CD4-positive, alpha-beta memory T cell (primary cell): ENCODE measurements at regions not wholly inside any gene's neighbourhood (a gene's known extent, or its start where the extent isn't known, plus 50 kb on each side); places are given as distances from the start of the nearest gene placed in this dataset.

Experiments
- CTCF ChIA-PET: fragments of 350-600 bp; sonication (Branson Sonifier 250); formaldehyde crosslinking; loops from one replicate; lab custom pipeline; 2021; ENCODE audit warnings: inconsistent platforms; ENCODE audit not compliant: partially characterized antibody; lab: Charles Lee
- POLR2A ChIA-PET: fragments of 350-600 bp; sonication (Branson Sonifier 250); formaldehyde crosslinking; loops from one replicate; lab custom pipeline; 2021; ENCODE audit not compliant: partially characterized antibody; lab: Charles Lee
- DNase-seq, 5 donors: peaks; one replicate each; pipeline versions ENCODE4 v3.0.0 to v3.0.0-alpha.2; 2020 to 2022; ENCODE audit warnings: mixed read lengths in 1 of 5
- H3K27ac ChIP-seq: one replicate; pipeline ENCODE4 v1.7.0; 2013; ENCODE audit warnings: low read depth, low read length
- H3K27me3 ChIP-seq: 2 replicates; pipeline ENCODE4 v1.7.0; 2013; ENCODE audit warnings: mild to moderate bottlenecking, low read length, moderate library complexity; ENCODE audit not compliant: insufficient read depth
- H3K36me3 ChIP-seq: 2 replicates; pipeline ENCODE4 v1.7.0; 2013; ENCODE audit warnings: mild to moderate bottlenecking, low read length, moderate library complexity; ENCODE audit not compliant: insufficient read depth
- H3K4me1 ChIP-seq: 2 replicates; pipeline ENCODE4 v1.7.0; 2013; ENCODE audit warnings: mild to moderate bottlenecking, low read length, moderate library complexity; ENCODE audit not compliant: insufficient read depth
- H3K4me3 ChIP-seq, 2 donors: one replicate each; pipeline ENCODE4 v1.7.0; 2013; ENCODE audit warnings: low read length in 2 of 2, mild to moderate bottlenecking in 1 of 2
- H3K9me3 ChIP-seq, 2 donors: one replicate each; pipeline ENCODE4 v1.7.0; 2013; ENCODE audit warnings: low read length in 2 of 2, control low read depth in 1 of 2; ENCODE audit not compliant: control insufficient read depth in 1 of 2
- H3K27ac Mint-ChIP-seq, 7 donors: one replicate each; pipeline ENCODE4 v1.8.0; 2020 to 2021; ENCODE audit warnings: mixed read lengths in 7 of 7, mild to moderate bottlenecking in 6 of 7, inconsistent platforms in 3 of 7, moderate library complexity in 3 of 7
- H3K27me3 Mint-ChIP-seq, 2 donors: one replicate each; pipeline ENCODE4 v1.8.0; 2020 to 2021; ENCODE audit warnings: mixed read lengths in 2 of 2
- H3K36me3 Mint-ChIP-seq, 2 donors: one replicate each; pipeline ENCODE4 v1.8.0; 2020 to 2021; ENCODE audit warnings: mixed read lengths in 2 of 2, inconsistent platforms in 1 of 2, mild to moderate bottlenecking in 1 of 2
- H3K4me1 Mint-ChIP-seq, 4 donors: one replicate each; pipeline ENCODE4 v1.8.0; 2020 to 2021; ENCODE audit warnings: mixed read lengths in 4 of 4, mild to moderate bottlenecking in 1 of 4
- H3K4me3 Mint-ChIP-seq, 8 donors: one replicate each; pipeline ENCODE4 v1.8.0; 2020 to 2021; ENCODE audit warnings: mixed read lengths in 8 of 8, mild to moderate bottlenecking in 7 of 8, moderate library complexity in 6 of 8, inconsistent platforms in 3 of 8
- H3K9me3 Mint-ChIP-seq, 8 donors: one replicate each; pipeline ENCODE4 v1.8.0; 2020 to 2021; ENCODE audit warnings: mixed read lengths in 8 of 8, mild to moderate bottlenecking in 5 of 8, inconsistent platforms in 3 of 8, moderate library complexity in 1 of 8
- intact Hi-C: fragments of 100-400 bp; cut with micrococcal nuclease; formaldehyde crosslinking; loops from one replicate; pipeline ENCODE4 v1.15.1; 2023

DNA sequence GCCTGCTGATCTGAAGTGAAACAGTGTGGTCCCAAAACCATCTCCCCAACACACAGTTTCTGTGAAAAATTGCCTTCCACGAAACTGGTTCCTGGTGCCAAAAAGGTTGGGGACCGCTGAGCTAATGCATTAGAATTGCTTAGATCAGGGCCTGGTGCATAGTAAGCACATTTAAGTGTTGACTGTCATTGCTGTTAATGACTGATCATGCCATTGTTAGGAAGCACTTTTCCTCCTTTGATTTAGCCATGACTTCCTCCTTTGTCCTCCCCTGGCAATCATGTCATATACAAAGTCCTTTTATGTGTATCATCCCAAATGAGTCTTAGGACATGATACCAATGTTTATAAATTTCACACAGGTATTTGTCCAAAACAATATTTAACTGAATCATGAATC is 81.5 kb upstream of the ATP11B start:
- H3K27me3 Mint-ChIP-seq: peaks cover 0 to 1% of the 10 kb centered on the region in 2 donors
- POLR2A ChIA-PET: no interaction called here
- Histone ChIP-seq H3K4me3 (no peak overlapping the region), H3K27me3 (no peaks in the 10 kb centered on the region), H3K4me1 (no peaks in the 10 kb centered on the region), H3K27ac (no peak overlapping the region), H3K36me3 (no peaks in the 10 kb centered on the region), H3K9me3 (no peaks in the 10 kb centered on the region)
- no peak overlapping the region for H3K27ac Mint-ChIP-seq
- no peak for DNase-seq
- H3K36me3 Mint-ChIP-seq: no peaks in the 10 kb centered on the region
- peaks cover 0 to 2% (median under 1%) of the 10 kb centered on the region in 4 donors for H3K4me1 Mint-ChIP-seq
- intact Hi-C loops: loop anchor here (5.0 kb wide), 2 partner anchors 80 to 200 kb away; partner anchors contain the start of gene ATP11B
- CTCF ChIA-PET: interaction anchor here (0.9 to 4.7 kb wide), 11 partner anchors 10 to 385 kb away, joined by 3 to 21 read pairs (median 4); no protein-coding TSS in a partner anchor
- H3K9me3 Mint-ChIP-seq: no peaks in the 10 kb centered on the region
- H3K4me3 Mint-ChIP-seq: no peak overlapping the region

DNA sequence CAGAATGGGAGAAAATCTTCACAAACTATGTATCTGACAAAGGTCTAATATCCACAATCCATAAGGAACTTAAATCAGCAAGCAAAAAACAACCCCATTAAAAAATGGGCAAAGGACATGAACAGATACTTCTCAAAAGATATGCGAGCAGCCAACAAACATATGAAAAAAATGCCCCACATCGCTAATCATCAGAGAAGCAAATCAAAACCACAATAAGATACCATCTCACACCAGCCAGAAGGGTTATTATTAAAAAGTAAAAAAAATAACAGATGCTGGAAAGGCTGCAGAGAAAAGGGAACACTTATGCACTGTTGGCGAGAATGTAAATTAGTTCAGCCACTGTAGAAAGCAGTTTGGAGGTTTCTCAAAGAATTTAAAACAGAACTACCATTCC is 80.2 kb upstream of the ATP11B start:
- H3K4me3 Mint-ChIP-seq: no peak overlapping the region
- H3K27me3 ChIP-seq: no peaks in the 10 kb centered on the region
- H3K9me3 ChIP-seq: no peaks in the 10 kb centered on the region
- no peak overlapping the region for H3K4me3 ChIP-seq
- no peak overlapping the region for H3K27ac ChIP-seq
- no peaks in the 10 kb centered on the region for H3K9me3 Mint-ChIP-seq
- intact Hi-C loops: loop anchor here (5.0 kb wide), 2 partner anchors 79 to 199 kb away; partner anchors contain the start of gene ATP11B
- ChIA-PET POLR2A (no interaction called here), CTCF (interaction anchor here (0.8 to 5.5 kb wide), 9 partner anchors 8 to 204 kb away, joined by 3 to 50 read pairs (median 4); no protein-coding TSS in a partner anchor)
- no peak overlapping the region for H3K27ac Mint-ChIP-seq
- H3K4me1 ChIP-seq: no peaks in the 10 kb centered on the region
- H3K36me3 ChIP-seq: no peaks in the 10 kb centered on the region
- no peaks in the 10 kb centered on the region for H3K27me3 Mint-ChIP-seq
- H3K36me3 Mint-ChIP-seq: no peaks in the 10 kb centered on the region
- H3K4me1 Mint-ChIP-seq: peaks cover 0 to 2% (median under 1%) of the 10 kb centered on the region in 4 donors
- DNase-seq: no peak

DNA sequence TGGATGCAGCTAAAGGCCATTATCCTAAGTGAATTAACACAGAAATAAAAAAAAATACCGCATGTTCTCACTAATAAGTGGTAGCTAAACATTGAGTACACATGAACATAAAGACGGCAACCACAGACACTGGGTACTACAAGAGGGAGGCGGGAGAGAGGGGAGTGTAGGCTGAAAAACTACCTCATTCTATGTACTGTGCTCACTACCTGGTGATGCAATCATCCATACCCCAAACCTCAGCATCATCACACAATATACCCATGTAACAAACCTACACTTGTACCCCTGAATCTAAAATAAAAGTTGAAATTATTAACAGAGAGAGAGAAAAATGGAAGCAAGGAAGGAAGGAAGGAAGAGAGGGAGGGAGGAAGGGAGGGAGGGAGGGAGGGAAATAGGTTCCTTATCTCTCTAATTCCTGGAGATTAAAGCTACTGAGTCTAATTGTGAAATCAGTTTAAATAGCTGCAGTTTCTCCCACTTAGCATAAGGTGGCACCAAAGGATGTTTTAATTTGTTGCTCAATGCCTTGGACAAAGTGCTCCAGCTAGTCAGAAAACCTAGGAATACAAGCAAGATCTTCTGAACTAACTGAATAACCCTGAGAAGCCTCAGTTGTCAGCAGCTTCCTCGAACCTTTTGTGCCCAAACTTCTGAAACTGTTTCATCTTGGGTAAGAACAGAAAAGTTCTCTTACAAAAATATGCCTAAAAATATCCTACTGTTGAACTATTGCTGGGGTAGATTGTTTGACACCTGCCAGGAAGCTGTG is 79.4 kb upstream of the ATP11B start:
- Mint-ChIP-seq H3K4me3 (no peak overlapping the region), H3K27me3 (no peaks in the 10 kb centered on the region), H3K4me1 (peaks cover 0 to 2% (median under 1%) of the 10 kb centered on the region in 4 donors), H3K27ac (no peak overlapping the region), H3K36me3 (no peaks in the 10 kb centered on the region), H3K9me3 (no peaks in the 10 kb centered on the region)
- H3K9me3 ChIP-seq: no peaks in the 10 kb centered on the region
- ChIA-PET CTCF (interaction anchor here (0.9 to 5.5 kb wide), 20 partner anchors 10 to 672 kb away, joined by 3 to 50 read pairs (median 4); no protein-coding TSS in a partner anchor), POLR2A (interaction anchor here (1.0 to 1.2 kb wide), 2 partner anchors 80 to 124 kb away, joined by 4 to 5 read pairs; no protein-coding TSS in a partner anchor)
- intact Hi-C loops: loop anchor here (1.0 to 5.0 kb wide), 4 partner anchors 78 to 668 kb away; partner anchors contain the start of gene ATP11B
- DNase-seq: peak in 4 of 5 donors; percentile 25 to 41 (median 28)
- no peaks in the 10 kb centered on the region for H3K4me1 ChIP-seq
- H3K27me3 ChIP-seq: no peaks in the 10 kb centered on the region
- H3K4me3 ChIP-seq: no peak overlapping the region
- no peaks in the 10 kb centered on the region for H3K36me3 ChIP-seq
- H3K27ac ChIP-seq: no peak overlapping the region

DNA sequence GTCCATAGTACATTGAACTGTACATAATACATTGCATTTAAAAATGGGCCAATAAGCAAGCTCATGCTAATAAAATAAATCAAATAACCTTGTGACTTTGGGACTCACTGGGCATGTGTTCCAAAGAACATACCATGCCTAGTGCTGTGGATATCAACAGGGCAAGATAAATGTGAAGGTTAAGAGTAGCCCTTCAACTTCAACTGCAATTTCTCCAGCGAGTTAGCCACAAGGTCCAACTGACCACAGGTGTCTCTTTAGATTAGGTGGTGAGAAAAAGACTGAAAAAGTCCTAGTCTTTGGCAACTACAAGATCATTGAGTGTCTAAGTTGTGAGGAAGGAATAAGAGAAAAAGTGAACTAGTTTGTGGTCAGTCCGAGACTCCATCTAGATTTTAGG is 78.3 kb upstream of the ATP11B start:
- DNase-seq: no peak
- ChIA-PET CTCF (interaction anchor here (1.2 to 5.5 kb wide), 10 partner anchors 11 to 671 kb away, joined by 3 to 50 read pairs (median 6); no protein-coding TSS in a partner anchor), POLR2A (no interaction called here)
- Histone ChIP-seq H3K27ac (no peak overlapping the region), H3K27me3 (no peaks in the 10 kb centered on the region), H3K4me1 (no peaks in the 10 kb centered on the region), H3K4me3 (no peak overlapping the region), H3K36me3 (no peaks in the 10 kb centered on the region), H3K9me3 (no peaks in the 10 kb centered on the region)
- Mint-ChIP-seq H3K4me3 (no peak overlapping the region), H3K36me3 (no peaks in the 10 kb centered on the region), H3K27me3 (no peaks in the 10 kb centered on the region), H3K9me3 (no peaks in the 10 kb centered on the region), H3K4me1 (peaks cover 0 to 2% (median under 1%) of the 10 kb centered on the region in 4 donors), H3K27ac (no peak overlapping the region)
- intact Hi-C loops: no loop called here

DNA sequence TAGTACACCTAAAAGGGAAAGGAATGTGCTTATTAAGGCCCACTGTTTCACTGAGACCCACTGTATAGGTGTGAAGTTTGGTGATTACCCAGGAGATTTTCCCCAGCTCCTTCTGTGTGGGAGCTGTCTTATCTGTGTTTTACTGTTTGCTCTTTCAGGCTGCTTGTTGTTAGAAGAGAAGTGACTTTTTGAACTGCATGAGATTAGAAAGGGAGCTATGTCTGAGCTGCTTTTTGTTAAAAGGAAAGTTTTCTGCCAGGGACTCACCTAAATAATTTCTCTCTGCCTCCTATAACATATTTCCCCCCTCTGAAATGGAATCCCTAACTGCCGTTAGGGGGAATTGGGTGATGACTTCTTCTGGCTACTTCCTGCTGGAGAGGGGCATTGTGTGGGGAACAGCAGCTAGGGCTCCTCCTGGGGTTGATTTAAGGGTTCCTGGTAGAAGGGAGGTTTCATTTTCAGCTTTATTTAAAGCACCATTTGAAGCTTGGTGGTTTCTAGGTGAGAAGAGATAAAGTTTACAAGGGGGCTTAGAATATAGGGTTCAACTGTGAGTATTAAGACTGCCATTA is 77.1 kb upstream of the ATP11B start:
- no peaks in the 10 kb centered on the region for H3K36me3 ChIP-seq
- Mint-ChIP-seq H3K36me3 (no peaks in the 10 kb centered on the region), H3K4me3 (peak overlapping the region in 1 of 8 donors; percentile 1), H3K4me1 (peaks cover 0 to 2% (median 0%) of the 10 kb centered on the region in 4 donors), H3K9me3 (no peaks in the 10 kb centered on the region), H3K27me3 (no peaks in the 10 kb centered on the region), H3K27ac (peak overlapping the region in 2 of 7 donors; percentile 2 to 14)
- no peaks in the 10 kb centered on the region for H3K27me3 ChIP-seq
- intact Hi-C loops: no loop called here
- H3K4me1 ChIP-seq: no peaks in the 10 kb centered on the region
- no peak overlapping the region for H3K27ac ChIP-seq
- no peak overlapping the region for H3K4me3 ChIP-seq
- CTCF ChIA-PET: interaction anchor here (0.9 to 5.5 kb wide), 6 partner anchors 8 to 123 kb away, joined by 3 to 50 read pairs (median 4); no protein-coding TSS in a partner anchor
- no peaks in the 10 kb centered on the region for H3K9me3 ChIP-seq
- no peak for DNase-seq
- POLR2A ChIA-PET: no interaction called here

DNA sequence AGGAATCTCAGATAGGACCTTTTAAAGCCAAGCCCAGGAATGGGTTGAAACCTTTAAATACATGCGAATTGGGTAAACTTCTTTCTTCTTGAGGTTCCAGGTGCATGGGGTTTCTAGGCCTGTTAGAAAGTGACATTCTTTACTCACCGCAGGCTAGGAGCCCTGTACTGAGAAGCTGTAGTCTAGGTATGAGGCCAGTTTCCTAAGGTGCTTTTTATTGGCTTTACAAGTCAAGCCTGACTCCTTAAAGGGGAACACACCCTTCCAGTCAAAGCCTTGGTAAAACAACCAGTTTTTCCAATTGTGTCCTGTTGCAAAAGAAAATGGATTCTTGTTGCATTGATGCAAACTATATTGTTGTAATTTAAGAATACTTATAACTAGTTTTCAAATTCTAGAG is 76.1 kb upstream of the ATP11B start:
- H3K4me3 Mint-ChIP-seq: no peak overlapping the region
- CTCF ChIA-PET: interaction anchor here (1.1 to 5.5 kb wide), 5 partner anchors 9 to 120 kb away, joined by 3 to 50 read pairs (median 4); no protein-coding TSS in a partner anchor
- intact Hi-C loops: no loop called here
- POLR2A ChIA-PET: no interaction called here
- Histone ChIP-seq H3K9me3 (no peaks in the 10 kb centered on the region), H3K4me3 (no peak overlapping the region), H3K27ac (no peak overlapping the region), H3K36me3 (no peaks in the 10 kb centered on the region), H3K27me3 (no peaks in the 10 kb centered on the region), H3K4me1 (no peaks in the 10 kb centered on the region)
- no peaks in the 10 kb centered on the region for H3K9me3 Mint-ChIP-seq
- no peak for DNase-seq
- peaks cover 0 to 2% (median 0%) of the 10 kb centered on the region in 4 donors for H3K4me1 Mint-ChIP-seq
- no peaks in the 10 kb centered on the region for H3K27me3 Mint-ChIP-seq
- no peaks in the 10 kb centered on the region for H3K36me3 Mint-ChIP-seq
- no peak overlapping the region for H3K27ac Mint-ChIP-seq

DNA sequence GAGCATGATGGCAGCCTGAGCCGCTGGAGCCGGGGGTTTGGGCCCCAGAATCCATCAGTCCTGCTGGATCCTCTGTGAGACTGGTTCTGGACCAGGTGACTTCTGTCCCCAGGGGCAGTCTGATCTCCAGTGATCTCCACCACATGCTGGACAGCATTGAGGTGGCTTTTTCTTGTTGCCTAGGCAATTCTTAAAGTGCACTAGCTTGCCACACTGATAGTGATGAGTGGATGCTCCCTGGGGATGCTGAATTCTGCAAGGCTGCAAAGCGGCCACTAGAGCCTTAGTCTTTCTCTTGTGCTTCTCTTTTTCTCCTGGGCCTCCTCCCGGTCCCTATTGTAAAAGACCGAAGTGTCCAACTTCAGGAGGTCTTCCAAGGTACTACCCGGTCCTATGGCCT is 70.4 kb upstream of the ATP11B start:
- H3K27ac Mint-ChIP-seq: no peak overlapping the region
- no peak for DNase-seq
- ChIA-PET POLR2A (no interaction called here), CTCF (interaction anchor here (2.4 to 4.1 kb wide), 2 partner anchors 10 to 13 kb away, joined by 8 to 21 read pairs; no protein-coding TSS in a partner anchor)
- peaks cover 4 to 7% of the 10 kb centered on the region in 2 donors for H3K27me3 Mint-ChIP-seq
- Histone ChIP-seq H3K4me1 (no peaks in the 10 kb centered on the region), H3K36me3 (no peaks in the 10 kb centered on the region), H3K27me3 (no peaks in the 10 kb centered on the region), H3K4me3 (no peak overlapping the region), H3K9me3 (no peaks in the 10 kb centered on the region), H3K27ac (no peak overlapping the region)
- no peaks in the 10 kb centered on the region for H3K9me3 Mint-ChIP-seq
- no peaks in the 10 kb centered on the region for H3K4me1 Mint-ChIP-seq
- no peaks in the 10 kb centered on the region for H3K36me3 Mint-ChIP-seq
- intact Hi-C loops: no loop called here
- no peak overlapping the region for H3K4me3 Mint-ChIP-seq
